ENCODE measurements at regions not wholly inside any gene's neighbourhood (a gene's known extent, or its start where the extent isn't known, plus 50 kb on each side); places are given as distances from the start of the nearest gene placed in this dataset.

DNA sequence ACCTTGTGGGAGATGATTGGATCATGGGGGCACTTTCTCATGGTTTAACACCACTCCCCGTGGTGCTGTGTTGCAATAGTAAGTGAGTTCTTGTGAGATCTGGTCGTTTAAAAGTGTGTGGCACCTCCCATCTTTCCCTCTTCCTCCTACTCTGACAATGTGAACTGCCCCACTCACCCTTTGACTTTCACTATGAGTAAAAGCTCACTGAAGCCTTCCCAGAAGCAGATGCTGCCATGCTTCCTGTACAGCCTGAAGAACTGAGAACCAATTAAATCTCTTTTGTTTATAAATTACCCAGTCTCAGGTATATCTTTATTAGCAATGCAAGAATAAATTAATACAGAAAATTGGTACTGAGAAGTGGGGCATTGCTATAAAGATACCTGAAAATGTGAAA lies 509.6 kb upstream of the CT83 start:
- no peaks in the 10 kb centered on the region for H3K9me3 ChIP-seq
- no peaks in the 10 kb centered on the region for H3K36me3 ChIP-seq
- H3K27me3 ChIP-seq, result no peaks in the 10 kb centered on the region
- intact Hi-C loops (cut with DNase I; ENCODE audit: low total_unique reads), result no loop called here
- 38% methylated on average over 2 of the region's 2 CpGs; no CpG with 5 or more reads in 1 of the 2 donors for WGBS, 2 donors (ENCODE audit: low coverage in 1 of 2)
- no peak for DNase-seq
- in situ Hi-C loops (cut with MboI; ENCODE audit: low pct_ligation_motif_present in 1 of 4, low pct_unique_long_range_greater_than_20kb in 1 of 4, low sequenced_read_pairs in 3 of 4), result no loop called here
- no peaks in the 10 kb centered on the region for H3K4me1 ChIP-seq
- H3K27ac ChIP-seq, result no peak overlapping the region
- no peak overlapping the region for H3K4me3 ChIP-seq
- no peak for TF ChIP-seq POLR2AphosphoS5 (IDR thresholded peaks at IDR 0.05)
- TF ChIP-seq, protein P1, sequence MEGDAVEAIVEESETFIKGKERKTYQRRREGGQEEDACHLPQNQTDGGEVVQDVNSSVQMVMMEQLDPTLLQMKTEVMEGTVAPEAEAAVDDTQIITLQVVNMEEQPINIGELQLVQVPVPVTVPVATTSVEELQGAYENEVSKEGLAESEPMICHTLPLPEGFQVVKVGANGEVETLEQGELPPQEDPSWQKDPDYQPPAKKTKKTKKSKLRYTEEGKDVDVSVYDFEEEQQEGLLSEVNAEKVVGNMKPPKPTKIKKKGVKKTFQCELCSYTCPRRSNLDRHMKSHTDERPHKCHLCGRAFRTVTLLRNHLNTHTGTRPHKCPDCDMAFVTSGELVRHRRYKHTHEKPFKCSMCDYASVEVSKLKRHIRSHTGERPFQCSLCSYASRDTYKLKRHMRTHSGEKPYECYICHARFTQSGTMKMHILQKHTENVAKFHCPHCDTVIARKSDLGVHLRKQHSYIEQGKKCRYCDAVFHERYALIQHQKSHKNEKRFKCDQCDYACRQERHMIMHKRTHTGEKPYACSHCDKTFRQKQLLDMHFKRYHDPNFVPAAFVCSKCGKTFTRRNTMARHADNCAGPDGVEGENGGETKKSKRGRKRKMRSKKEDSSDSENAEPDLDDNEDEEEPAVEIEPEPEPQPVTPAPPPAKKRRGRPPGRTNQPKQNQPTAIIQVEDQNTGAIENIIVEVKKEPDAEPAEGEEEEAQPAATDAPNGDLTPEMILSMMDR (IDR thresholded peaks at IDR 0.05), result no peak
- no peak for TF ChIP-seq POLR2A (IDR thresholded peaks at IDR 0.05)
- no peak for TF ChIP-seq EP300 (IDR thresholded peaks at IDR 0.05; ENCODE audit: low read depth)

DNA sequence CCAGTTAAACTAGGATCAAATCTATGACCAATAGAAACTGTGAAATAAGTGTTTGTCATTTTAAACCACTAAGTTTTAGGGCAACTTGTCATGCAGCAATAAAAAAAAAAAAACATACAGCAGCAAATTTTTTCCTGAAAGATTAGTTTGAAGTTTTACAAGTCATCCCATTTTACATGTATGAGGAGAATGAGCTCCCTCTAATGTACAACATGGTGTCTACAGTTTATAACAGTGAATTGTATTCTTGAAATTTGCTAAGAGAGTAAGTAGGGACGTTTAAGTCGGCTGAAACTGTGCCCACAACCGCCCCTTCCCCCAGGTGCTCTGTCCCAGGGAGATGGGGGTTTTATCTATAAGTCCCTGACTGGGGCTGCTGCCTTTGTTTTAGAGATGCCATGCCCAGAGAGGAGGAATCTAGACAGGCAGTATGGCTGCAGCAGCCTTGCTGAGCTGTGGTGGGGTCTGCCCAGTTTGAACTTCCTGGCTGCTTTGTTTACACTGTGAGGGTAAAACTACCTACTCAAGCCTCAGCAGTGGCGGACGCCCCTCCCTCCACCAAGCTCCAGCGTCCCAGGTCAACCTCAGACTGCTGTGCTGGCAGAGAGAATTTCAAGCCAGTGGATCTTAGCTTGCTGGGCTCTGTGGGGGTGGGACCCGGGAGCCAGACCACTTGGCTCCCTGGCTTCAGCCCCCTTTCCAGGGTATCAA lies 499.3 kb upstream of the CT83 start:
- Histone ChIP-seq H3K27ac (no peak overlapping the region), H3K9me3 (no peaks in the 10 kb centered on the region), H3K27me3 (no peaks in the 10 kb centered on the region), H3K36me3 (no peaks in the 10 kb centered on the region), H3K4me3 (no peak overlapping the region), H3K4me1 (no peaks in the 10 kb centered on the region)
- no peak for DNase-seq
- TF ChIP-seq, protein P1 (IDR thresholded peaks at IDR 0.05), result peak in 1 of 5 experiments; percentile 13
- TF ChIP-seq POLR2AphosphoS5 (IDR thresholded peaks at IDR 0.05), result no peak
- TF ChIP-seq EP300 (IDR thresholded peaks at IDR 0.05; ENCODE audit: low read depth), result no peak
- TF ChIP-seq POLR2A (IDR thresholded peaks at IDR 0.05), result no peak
- WGBS, 2 donors (ENCODE audit: low coverage in 1 of 2), result 31% methylated on average over 7 of the region's 7 CpGs; no CpG with 5 or more reads in 1 of the 2 donors
- intact Hi-C loops (cut with DNase I; ENCODE audit: low total_unique reads), result no loop called here
- in situ Hi-C loops (cut with MboI; ENCODE audit: low pct_ligation_motif_present in 1 of 4, low pct_unique_long_range_greater_than_20kb in 1 of 4, low sequenced_read_pairs in 3 of 4), result no loop called here

GRCh38 chrX:116930311-116930710 lies 467.5 kb upstream of the CT83 start:
- DNase-seq, result no peak
- intact Hi-C loops (cut with DNase I; ENCODE audit: low total_unique reads), result no loop called here
- in situ Hi-C loops (cut with MboI; ENCODE audit: low pct_ligation_motif_present in 1 of 4, low pct_unique_long_range_greater_than_20kb in 1 of 4, low sequenced_read_pairs in 3 of 4), result no loop called here
- H3K9me3 ChIP-seq, result no peaks in the 10 kb centered on the region
- 39% methylated on average over 6 of the region's 6 CpGs; no CpG with 5 or more reads in 1 of the 2 donors for WGBS, 2 donors (ENCODE audit: low coverage in 1 of 2)
- H3K4me3 ChIP-seq, result no peak overlapping the region
- H3K36me3 ChIP-seq, result no peaks in the 10 kb centered on the region
- no peak for TF ChIP-seq EP300 (IDR thresholded peaks at IDR 0.05; ENCODE audit: low read depth)
- TF ChIP-seq, protein P1 (IDR thresholded peaks at IDR 0.05), result no peak
- no peak for TF ChIP-seq POLR2A (IDR thresholded peaks at IDR 0.05)
- no peak for TF ChIP-seq POLR2AphosphoS5 (IDR thresholded peaks at IDR 0.05)
- no peaks in the 10 kb centered on the region for H3K27me3 ChIP-seq
- H3K27ac ChIP-seq, result no peak overlapping the region
- no peaks in the 10 kb centered on the region for H3K4me1 ChIP-seq

DNA sequence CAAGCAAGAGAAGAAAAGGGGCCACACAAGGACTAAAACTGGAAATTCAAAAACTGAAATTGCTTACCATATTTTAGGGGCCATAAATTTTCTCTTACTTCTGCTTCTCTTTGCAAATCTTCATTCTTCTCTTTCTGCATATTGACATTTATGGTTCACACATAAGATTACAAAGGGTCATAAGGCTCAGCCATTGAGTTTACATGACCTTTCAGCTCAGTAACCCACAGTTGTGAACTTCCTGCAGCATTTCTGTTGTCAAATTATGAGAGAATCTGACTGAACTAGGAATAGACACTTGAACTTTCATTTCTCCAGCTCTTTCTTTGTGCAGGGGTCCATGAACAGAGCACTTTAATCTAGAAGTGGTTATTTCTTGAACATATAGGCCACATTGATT lies 434.8 kb upstream of the CT83 start:
- H3K9me3 ChIP-seq, result no peaks in the 10 kb centered on the region
- intact Hi-C loops (cut with DNase I; ENCODE audit: low total_unique reads) (no loop called here), in situ Hi-C loops (cut with MboI; ENCODE audit: low pct_ligation_motif_present in 1 of 4, low pct_unique_long_range_greater_than_20kb in 1 of 4, low sequenced_read_pairs in 3 of 4) (no loop called here)
- H3K27ac ChIP-seq, result no peak overlapping the region
- H3K4me3 ChIP-seq, result no peak overlapping the region
- no peak for TF ChIP-seq POLR2A (IDR thresholded peaks at IDR 0.05)
- no peak for TF ChIP-seq EP300 (IDR thresholded peaks at IDR 0.05; ENCODE audit: low read depth)
- DNase-seq, result no peak
- H3K4me1 ChIP-seq, result no peaks in the 10 kb centered on the region
- no peaks in the 10 kb centered on the region for H3K36me3 ChIP-seq
- no peaks in the 10 kb centered on the region for H3K27me3 ChIP-seq

DNA sequence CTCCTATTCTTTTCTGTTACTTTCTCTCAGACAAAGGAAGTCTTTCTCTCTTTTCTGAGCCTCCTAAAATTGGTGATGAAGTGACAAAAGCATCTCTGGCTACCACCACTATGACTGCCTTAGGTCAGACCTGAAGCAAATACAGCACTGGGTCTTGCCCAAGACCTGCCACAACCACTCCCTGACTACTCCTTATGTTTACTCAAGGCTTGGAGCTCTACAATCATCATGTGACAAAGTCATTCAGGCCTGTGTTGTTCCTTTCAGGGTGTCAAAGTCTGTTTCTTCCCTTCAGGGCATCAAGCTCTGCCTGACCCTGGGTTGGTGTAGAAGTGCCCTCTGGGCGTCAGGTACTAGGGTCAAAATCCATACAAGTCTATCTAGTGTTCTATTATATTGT lies 419.2 kb upstream of the CT83 start:
- in situ Hi-C loops (cut with MboI; ENCODE audit: low pct_ligation_motif_present in 1 of 4, low pct_unique_long_range_greater_than_20kb in 1 of 4, low sequenced_read_pairs in 3 of 4), result no loop called here
- no peak overlapping the region for H3K4me3 ChIP-seq
- no peaks in the 10 kb centered on the region for H3K4me1 ChIP-seq

More for the DNA sequence above, 419.2 kb upstream of the CT83 start:
- WGBS, 2 donors (ENCODE audit: low coverage in 1 of 2), result 33% methylated on average over 1 of the region's 1 CpG; no CpG with 5 or more reads in 1 of the 2 donors
- TF ChIP-seq, protein P1 (IDR thresholded peaks at IDR 0.05), result no peak
- no peak overlapping the region for H3K27ac ChIP-seq
- no peaks in the 10 kb centered on the region for H3K9me3 ChIP-seq
- no peaks in the 10 kb centered on the region for H3K36me3 ChIP-seq
- no peaks in the 10 kb centered on the region for H3K27me3 ChIP-seq
- intact Hi-C loops (cut with DNase I; ENCODE audit: low total_unique reads), result no loop called here
- no peak for DNase-seq
